MM.1S (cell line): ENCODE measurements at regions not wholly inside any gene's neighbourhood (a gene's known extent, or its start where the extent isn't known, plus 50 kb on each side); places are given as distances from the start of the nearest gene placed in this dataset.

Experiments
- DNase-seq: peaks from one replicate; pipeline ENCODE4 v3.0.0-alpha.2; 2015
- H2AFZ ChIP-seq: fragments of 300-600 bp; sonication (generic); 2 replicates; pipeline ENCODE4 v1.6.0; 2016; ENCODE audit warnings: antibody characterized with exemption, low read length
- H3F3A ChIP-seq: fragments of 300-600 bp; sonication (generic); 2 replicates; pipeline ENCODE4 v1.6.1; 2016; ENCODE audit warnings: mild to moderate bottlenecking, antibody characterized with exemption, low read length, moderate library complexity, mixed read lengths; ENCODE audit not compliant: insufficient read depth
- H3K27ac ChIP-seq: fragments of 300-600 bp; sonication (generic); 2 replicates; pipeline ENCODE4 v1.5.1; 2016; ENCODE audit warnings: mild to moderate bottlenecking, low read length
- H3K27me3 ChIP-seq: fragments of 300-600 bp; sonication (generic); replicated peaks from 2 replicates; pipeline ENCODE4 v1.6.0; 2016; ENCODE audit warnings: low read length; ENCODE audit not compliant: insufficient read depth
- H3K36me3 ChIP-seq: fragments of 300-600 bp; sonication (generic); replicated peaks from 2 replicates; pipeline ENCODE4 v1.6.1; 2016; ENCODE audit warnings: mild to moderate bottlenecking, low read length, mixed read lengths; ENCODE audit not compliant: insufficient read depth
- H3K4me1 ChIP-seq: fragments of 300-600 bp; sonication (generic); 2 replicates; pipeline ENCODE4 v1.6.1; 2016; ENCODE audit warnings: low read length, mixed read lengths
- H3K4me2 ChIP-seq: fragments of 300-600 bp; sonication (generic); 2 replicates; pipeline ENCODE4 v1.6.0; 2016; ENCODE audit warnings: low read depth, low read length
- H3K4me3 ChIP-seq: fragments of 300-600 bp; sonication (generic); 2 replicates; pipeline ENCODE4 v1.5.1; 2016; ENCODE audit warnings: low read length, mixed read lengths
- H3K79me2 ChIP-seq: fragments of 300-600 bp; sonication (generic); 2 replicates; pipeline ENCODE4 v1.6.1; 2016; ENCODE audit warnings: mixed run types, low read length, mixed read lengths
- H3K9ac ChIP-seq: fragments of 300-600 bp; sonication (generic); 2 replicates; pipeline ENCODE4 v1.6.1; 2016; ENCODE audit warnings: low read length, mixed read lengths
- H3K9me2 ChIP-seq: fragments of 300-600 bp; sonication (generic); replicated peaks from 2 replicates; pipeline ENCODE4 v1.6.1; 2016; ENCODE audit warnings: mild to moderate bottlenecking, low read length, mixed read lengths; ENCODE audit not compliant: insufficient read depth
- H3K9me3 ChIP-seq: fragments of 300-600 bp; sonication (generic); replicated peaks from 2 replicates; pipeline ENCODE4 v1.6.1; 2016; ENCODE audit warnings: mild to moderate bottlenecking, low read length, mixed read lengths; ENCODE audit not compliant: insufficient read depth
- H4K20me1 ChIP-seq: fragments of 300-600 bp; sonication (generic); 2 replicates; pipeline ENCODE4 v1.6.1; 2016; ENCODE audit warnings: mild to moderate bottlenecking, low read length, moderate library complexity, mixed read lengths; ENCODE audit not compliant: insufficient read depth
- EZH2 ChIP-seq: fragments of 300-600 bp; sonication (generic); optimal IDR thresholded peaks from 2 replicates; pipeline ENCODE3; 2017; ENCODE audit warnings: low read depth, mild to moderate bottlenecking, antibody characterized with exemption, low read length, mixed read lengths
- EZH2phosphoT487 ChIP-seq: fragments of 300-600 bp; sonication (generic); IDR thresholded peaks from 2 replicates; pipeline ENCODE4 v1.6.1; 2018; ENCODE audit warnings: antibody characterized with exemption, low read length
- TF ChIP-seq, protein P1 (sequence below): fragments of 300-600 bp; sonication (generic); IDR thresholded peaks from 2 replicates; pipeline ENCODE4 v1.5.1; 2016; ENCODE audit warnings: antibody characterized with exemption, low read length, mixed read lengths

DNA sequence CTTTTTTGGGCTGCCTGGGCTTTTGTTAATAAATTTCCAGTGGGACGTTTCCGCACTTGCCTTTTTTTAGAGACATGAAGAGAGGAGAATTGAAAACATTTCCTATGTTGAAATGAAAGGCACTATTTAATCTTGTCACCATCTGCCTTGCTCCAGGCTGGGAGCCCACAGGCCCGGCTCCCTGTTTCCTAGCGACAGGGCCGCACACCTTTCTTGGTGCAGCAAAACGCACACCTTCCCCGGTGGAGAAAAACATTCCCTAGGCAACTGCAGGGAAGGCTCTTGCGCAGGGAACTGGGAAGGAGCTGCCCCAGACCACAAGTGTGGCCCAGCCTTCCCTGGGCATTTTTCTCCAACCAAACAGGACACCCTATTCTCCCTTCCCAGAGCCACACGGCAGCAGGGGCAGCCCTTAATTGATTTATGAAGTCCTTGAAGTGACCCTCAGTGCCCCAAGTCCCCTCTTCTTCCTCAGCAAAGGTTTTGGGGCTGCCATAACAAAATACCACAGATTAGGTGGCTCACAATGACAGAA lies 79.3 kb upstream of the KCNK12 start:
- Histone ChIP-seq H3K9ac (no peak overlapping the region), H3K4me3 (no peak overlapping the region), H3K9me2 (no peaks in the 10 kb centered on the region), H3K79me2 (no peaks in the 10 kb centered on the region), H4K20me1 (no peaks in the 10 kb centered on the region), H2AFZ (no peak overlapping the region), H3K27me3 (no peaks in the 10 kb centered on the region), H3K9me3 (no peaks in the 10 kb centered on the region), H3K4me2 (no peak overlapping the region), H3K4me1 (no peaks in the 10 kb centered on the region), H3F3A (no peaks in the 10 kb centered on the region), H3K36me3 (no peaks in the 10 kb centered on the region), H3K27ac (no peak overlapping the region)
- no peak for DNase-seq
- TF ChIP-seq, protein P1, sequence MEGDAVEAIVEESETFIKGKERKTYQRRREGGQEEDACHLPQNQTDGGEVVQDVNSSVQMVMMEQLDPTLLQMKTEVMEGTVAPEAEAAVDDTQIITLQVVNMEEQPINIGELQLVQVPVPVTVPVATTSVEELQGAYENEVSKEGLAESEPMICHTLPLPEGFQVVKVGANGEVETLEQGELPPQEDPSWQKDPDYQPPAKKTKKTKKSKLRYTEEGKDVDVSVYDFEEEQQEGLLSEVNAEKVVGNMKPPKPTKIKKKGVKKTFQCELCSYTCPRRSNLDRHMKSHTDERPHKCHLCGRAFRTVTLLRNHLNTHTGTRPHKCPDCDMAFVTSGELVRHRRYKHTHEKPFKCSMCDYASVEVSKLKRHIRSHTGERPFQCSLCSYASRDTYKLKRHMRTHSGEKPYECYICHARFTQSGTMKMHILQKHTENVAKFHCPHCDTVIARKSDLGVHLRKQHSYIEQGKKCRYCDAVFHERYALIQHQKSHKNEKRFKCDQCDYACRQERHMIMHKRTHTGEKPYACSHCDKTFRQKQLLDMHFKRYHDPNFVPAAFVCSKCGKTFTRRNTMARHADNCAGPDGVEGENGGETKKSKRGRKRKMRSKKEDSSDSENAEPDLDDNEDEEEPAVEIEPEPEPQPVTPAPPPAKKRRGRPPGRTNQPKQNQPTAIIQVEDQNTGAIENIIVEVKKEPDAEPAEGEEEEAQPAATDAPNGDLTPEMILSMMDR, result no peak
- TF ChIP-seq EZH2 (no peak), EZH2phosphoT487 (no peak)

DNA sequence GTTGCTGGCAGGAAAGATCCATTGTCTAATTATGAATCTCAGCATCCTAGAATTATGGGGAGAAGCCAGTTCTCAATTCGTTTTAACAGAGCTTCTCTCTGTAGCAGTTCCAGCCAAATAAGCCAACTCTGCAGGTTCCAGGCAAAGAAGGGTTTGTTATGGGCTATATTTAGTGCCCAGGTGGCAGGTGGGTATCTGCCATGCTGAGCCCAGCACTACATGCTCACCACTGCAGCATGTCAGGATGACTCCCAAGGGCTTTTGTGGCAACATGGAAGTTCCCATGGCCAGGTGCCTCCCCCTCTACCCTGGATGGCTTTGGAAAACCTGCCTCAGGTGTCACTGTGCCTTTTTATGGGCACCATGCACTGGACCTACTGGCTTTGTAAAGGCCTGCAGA lies 74.5 kb upstream of the KCNK12 start:
- no peaks in the 10 kb centered on the region for H3K36me3 ChIP-seq
- no peaks in the 10 kb centered on the region for H3K9me3 ChIP-seq
- no peak overlapping the region for H3K9ac ChIP-seq
- TF ChIP-seq EZH2, result no peak
- TF ChIP-seq, protein P1, result no peak
- no peak for TF ChIP-seq EZH2phosphoT487
- H3K4me1 ChIP-seq, result no peaks in the 10 kb centered on the region
- no peaks in the 10 kb centered on the region for H3K27me3 ChIP-seq
- H3K9me2 ChIP-seq, result no peaks in the 10 kb centered on the region
- no peaks in the 10 kb centered on the region for H3F3A ChIP-seq
- no peak for DNase-seq
- no peak overlapping the region for H3K4me2 ChIP-seq
- no peaks in the 10 kb centered on the region for H4K20me1 ChIP-seq
- no peak overlapping the region for H3K4me3 ChIP-seq
- no peak overlapping the region for H3K27ac ChIP-seq
- H2AFZ ChIP-seq, result no peak overlapping the region
- H3K79me2 ChIP-seq, result no peaks in the 10 kb centered on the region

DNA sequence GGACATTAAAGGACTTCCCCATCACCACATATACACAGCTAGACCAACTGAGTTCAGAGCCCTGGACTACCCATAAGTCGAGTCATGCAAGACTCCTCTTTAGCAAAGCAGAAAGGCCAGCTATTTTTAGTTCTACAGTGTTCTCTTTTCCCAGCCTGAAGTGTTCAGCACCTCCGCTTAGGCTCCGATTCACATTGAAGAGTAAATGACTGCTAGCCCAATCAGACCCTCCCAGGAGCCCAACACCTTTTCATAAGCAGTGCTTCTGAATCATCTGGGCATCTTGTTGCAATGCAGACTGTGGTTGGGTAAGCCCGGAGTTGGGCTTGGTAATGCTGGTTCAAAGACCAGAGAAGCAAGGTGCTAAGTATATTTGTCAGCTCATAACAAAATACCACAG lies 73.6 kb upstream of the KCNK12 start:
- no peaks in the 10 kb centered on the region for H3K4me1 ChIP-seq
- no peak overlapping the region for H2AFZ ChIP-seq
- no peaks in the 10 kb centered on the region for H4K20me1 ChIP-seq
- TF ChIP-seq, protein P1, result no peak
- TF ChIP-seq EZH2, result no peak
- no peak for TF ChIP-seq EZH2phosphoT487
- no peaks in the 10 kb centered on the region for H3K27me3 ChIP-seq
- no peaks in the 10 kb centered on the region for H3K36me3 ChIP-seq
- H3K79me2 ChIP-seq, result no peaks in the 10 kb centered on the region
- no peaks in the 10 kb centered on the region for H3K9me3 ChIP-seq
- no peak overlapping the region for H3K9ac ChIP-seq
- no peaks in the 10 kb centered on the region for H3F3A ChIP-seq
- no peak overlapping the region for H3K4me3 ChIP-seq
- no peak overlapping the region for H3K27ac ChIP-seq
- no peak overlapping the region for H3K4me2 ChIP-seq
- H3K9me2 ChIP-seq, result no peaks in the 10 kb centered on the region
- no peak for DNase-seq
